GM12878 (cell line): ENCODE measurements at regions not wholly inside any gene's neighbourhood (a gene's known extent, or its start where the extent isn't known, plus 50 kb on each side); places are given as distances from the start of the nearest gene placed in this dataset.

Source experiments
- ATAC-seq: fragments of 200-7000 bp; cut with Tn5 transposase; 3 replicates; pipeline ENCODE4 v1.9.1; 2020; ENCODE audit warnings: mild to moderate bottlenecking, moderate library complexity
- BruUV-seq: library from RNA; stranded (reverse); fragments of 400-500 nt; replicated peaks from 2 replicates; lab custom pipeline; 2021; lab: Mats Ljungman, UMichigan
- CTCF ChIA-PET: fragments of 300-600 bp; sonication (Branson Sonifier 250); formaldehyde crosslinking; extraction: SDS; loops from one replicate; lab custom pipeline; 2021; ENCODE audit warnings: inconsistent platforms; lab: Yijun Ruan, JAX
- POLR2A ChIA-PET: fragments of 350-600 bp; formaldehyde crosslinking; extraction: SDS; loops from one replicate; lab custom pipeline; 2021; ENCODE audit warnings: inconsistent platforms; lab: Charles Lee
- RAD21 ChIA-PET: fragments of 300-600 bp; sonication (Branson Sonifier 250); formaldehyde crosslinking; loops from one replicate; lab custom pipeline; 2023; ENCODE audit warnings: antibody characterized with exemption; ENCODE audit not compliant: unreplicated experiment; lab: Charles Lee
- SMC1A ChIA-PET: fragments of 300-600 bp; sonication (Branson Sonifier 250); formaldehyde crosslinking; loops from one replicate; lab custom pipeline; 2023; ENCODE audit not compliant: unreplicated experiment, uncharacterized antibody; lab: Charles Lee
- DNase-seq: peaks from one replicate; pipeline ENCODE4 v3.0.0-alpha.2; 2011; ENCODE audit warnings: low read depth, low spot score
- FAIRE-seq: peaks from 3 replicates; lab custom pipeline; 2011; peaks lifted over from hg19 to GRCh38; lab: Jason Lieb, UNC
- H2AFZ ChIP-seq: 2 replicates; pipeline ENCODE4 v1.6.0; 2011; ENCODE audit warnings: low read depth, low read length, control low read depth; ENCODE audit not compliant: control insufficient read depth
- H3K27ac ChIP-seq: 2 replicates; pipeline ENCODE4 v1.5.1; 2011; ENCODE audit warnings: control low read depth; ENCODE audit not compliant: control insufficient read depth, insufficient read depth
- H3K27me3 ChIP-seq, 2 experiments: replicated peaks in 1 of 2; 2 replicates each; pipeline versions ENCODE4 v1.6.0 to v1.6.1; 2011; ENCODE audit warnings: low read length in 1 of 2; ENCODE audit not compliant: control insufficient read depth in 2 of 2, insufficient read depth in 2 of 2
- H3K36me3 ChIP-seq, 2 experiments: 2 replicates each; pipeline ENCODE4 v1.5.1; 2011; ENCODE audit warnings: low read length in 1 of 2; ENCODE audit not compliant: control insufficient read depth in 2 of 2, insufficient read depth in 2 of 2
- H3K4me1 ChIP-seq: 2 replicates; pipeline ENCODE4 v1.6.1; 2011; ENCODE audit warnings: mild to moderate bottlenecking, low read length, moderate library complexity, mixed read lengths; ENCODE audit not compliant: control insufficient read depth, insufficient read depth
- H3K4me2 ChIP-seq: 2 replicates; pipeline ENCODE4 v1.6.0; 2011; ENCODE audit warnings: control low read depth; ENCODE audit not compliant: control insufficient read depth, insufficient read depth
- H3K4me3 ChIP-seq: fragments of 200-600 bp; sonication (generic); 2 replicates; pipeline ENCODE4 v1.5.1; 2016
- H3K79me2 ChIP-seq: 2 replicates; pipeline ENCODE4 v1.6.0; 2011; ENCODE audit warnings: low read length; ENCODE audit not compliant: control insufficient read depth, insufficient read depth
- H3K9ac ChIP-seq: 2 replicates; pipeline ENCODE4 v1.8.0; 2011; ENCODE audit warnings: low read length, control low read depth, mixed read lengths; ENCODE audit not compliant: control insufficient read depth, insufficient read depth
- H3K9me3 ChIP-seq: replicated peaks from 3 replicates; pipeline ENCODE4 v1.5.1; 2011; ENCODE audit warnings: mild to moderate bottlenecking, low read length; ENCODE audit not compliant: control insufficient read depth, insufficient read depth
- H4K20me1 ChIP-seq: 2 replicates; pipeline ENCODE4 v1.6.0; 2011; ENCODE audit not compliant: control insufficient read depth, insufficient read depth
- ASH2L ChIP-seq: fragments of 300-600, 200-600 bp; sonication (generic); IDR thresholded peaks from 2 replicates; pipeline ENCODE4 v1.6.1; 2017; ENCODE audit warnings: low read depth, mild to moderate bottlenecking, borderline replicate concordance
- BHLHE40 ChIP-seq, 2 experiments: fragments of 450-650 bp in 1 of 2; IDR thresholded peaks; 2 replicates each; pipeline ENCODE4 v1.6.1; 2011 to 2017; ENCODE audit warnings: low read depth in 2 of 2, borderline replicate concordance in 1 of 2, improper control_type of control experiment in 1 of 2, low read length in 1 of 2, mild to moderate bottlenecking in 1 of 2
- CBX3 ChIP-seq: fragments of 200-600 bp; sonication (generic); IDR thresholded peaks from 2 replicates; pipeline ENCODE4 v1.6.1; 2016; ENCODE audit warnings: low read depth, borderline replicate concordance
- CHD1 ChIP-seq: IDR thresholded peaks from 2 replicates; pipeline ENCODE4 v1.6.1; 2012; ENCODE audit warnings: low read depth, low read length, improper control_type of control experiment
- CREM ChIP-seq: IDR thresholded peaks from 2 replicates; pipeline ENCODE4 v1.6.1; 2014; ENCODE audit warnings: antibody characterized with exemption, low read depth
- E2F4 ChIP-seq: IDR thresholded peaks from 2 replicates; pipeline ENCODE4 v1.6.1; 2012; ENCODE audit warnings: low read depth, low read length, improper control_type of control experiment
- EP300 ChIP-seq, 2 experiments: fragments of 150-350 bp in 1 of 2; IDR thresholded peaks; 2 replicates each; pipeline ENCODE4 v1.6.1; 2011 to 2012; ENCODE audit warnings: low read depth in 2 of 2, low read length in 2 of 2, borderline replicate concordance in 1 of 2, improper control_type of control experiment in 1 of 2, inconsistent platforms in 1 of 2; ENCODE audit not compliant: control insufficient read depth in 1 of 2
- GATAD2B ChIP-seq: fragments of 450-650 bp; conservative IDR thresholded peaks from 2 replicates; pipeline ENCODE4 v1.6.1; 2017; ENCODE audit warnings: low read depth, mild to moderate bottlenecking, moderate library complexity
- KLF5 ChIP-seq: fragments of 450-650 bp; IDR thresholded peaks from 2 replicates; pipeline ENCODE4 v1.6.1; 2014; ENCODE audit warnings: mild to moderate bottlenecking; ENCODE audit not compliant: partially characterized antibody
- MEF2B ChIP-seq: fragments of 450-650 bp; IDR thresholded peaks from 2 replicates; pipeline ENCODE4 v1.6.1; 2018; ENCODE audit warnings: mild to moderate bottlenecking, moderate library complexity; ENCODE audit not compliant: partially characterized antibody, poor library complexity, severe bottlenecking
- NFYB ChIP-seq: IDR thresholded peaks from 2 replicates; pipeline ENCODE4 v1.6.1; 2011; ENCODE audit warnings: low read depth, mild to moderate bottlenecking, low read length, improper control_type of control experiment, moderate library complexity; ENCODE audit not compliant: insufficient read depth
- POU2F2 ChIP-seq: IDR thresholded peaks from 3 replicates; pipeline ENCODE4 v1.6.1; 2011; ENCODE audit warnings: low read depth, mild to moderate bottlenecking, low read length, borderline replicate concordance
- RB1 ChIP-seq: fragments of 450-650 bp; formaldehyde crosslinking; IDR thresholded peaks from 2 replicates; pipeline ENCODE4 v1.6.1; 2017; ENCODE audit warnings: mild to moderate bottlenecking, borderline replicate concordance
- TBL1XR1 ChIP-seq: IDR thresholded peaks from 2 replicates; pipeline ENCODE4 v1.6.1; 2012; ENCODE audit warnings: low read depth, low read length, improper control_type of control experiment
- WRNIP1 ChIP-seq: IDR thresholded peaks from 2 replicates; pipeline ENCODE4 v1.6.1; 2011; ENCODE audit warnings: low read depth, low read length, improper control_type of control experiment, borderline replicate concordance
- YY1 ChIP-seq: IDR thresholded peaks from 2 replicates; pipeline ENCODE4 v1.6.1; 2011; ENCODE audit warnings: low read depth, mild to moderate bottlenecking, low read length
- ZBTB33 ChIP-seq: fragments of 450-650 bp; IDR thresholded peaks from 2 replicates; pipeline ENCODE4 v1.6.1; 2017; ENCODE audit warnings: mild to moderate bottlenecking
- ZNF384 ChIP-seq: IDR thresholded peaks from 2 replicates; pipeline ENCODE4 v1.6.1; 2012; ENCODE audit warnings: low read depth, mild to moderate bottlenecking, low read length, improper control_type of control experiment, borderline replicate concordance
- WGBS: methylation state at CpG from one replicate; pipeline ENCODE4 v1.1.6; 2016; ENCODE audit warnings: low lambda C conversion rate; ENCODE audit not compliant: insufficient replicate concordance, insufficient coverage; ENCODE audit errors: missing lambda C conversion rate; 5-methylcytosine and 5-hydroxymethylcytosine counted together
- in situ Hi-C: fragments of 300-500 bp; cut with MboI; formaldehyde crosslinking; loops from 9 replicates; pipeline ENCODE4 v1.14.3; 2018; ENCODE audit warnings: mixed read lengths
- intact Hi-C: fragments of 100-400 bp; cut with micrococcal nuclease; formaldehyde crosslinking; loops from one replicate; pipeline ENCODE4 v1.14.2; 2022; ENCODE audit not compliant: unreplicated experiment

GRCh38 chr9:99285965-99286364 is 63.9 kb downstream of the SEC61B start:
- ChIA-PET POLR2A (no interaction called here), SMC1A (interaction anchor here (0.7 to 2.6 kb wide), 8 partner anchors 12 to 175 kb away, joined by 3 to 10 read pairs (median 4); no protein-coding TSS in a partner anchor), RAD21 (interaction anchor here (0.7 to 4.3 kb wide), 3 partner anchors 13 to 228 kb away, joined by 3 to 16 read pairs (median 5); no protein-coding TSS in a partner anchor), CTCF (interaction anchor here (1.3 to 4.1 kb wide), 3 partner anchors 14 to 54 kb away, joined by 3 to 14 read pairs (median 4); no protein-coding TSS in a partner anchor)
- 87% methylated on average over 6 of the region's 6 CpGs for WGBS
- TF ChIP-seq GATAD2B = no peak
- no peak for TF ChIP-seq ZNF384
- no peak for TF ChIP-seq E2F4
- no peak for TF ChIP-seq NFYB
- TF ChIP-seq MEF2B = no peak
- TF ChIP-seq CHD1 = no peak
- no peak for TF ChIP-seq EP300 (IDR thresholded peaks at IDR 0.05; ENCODE audit: borderline replicate concordance in 1 of 2, control insufficient read depth in 1 of 2, low read depth in 2 of 2, low read length in 2 of 2)
- TF ChIP-seq YY1 = no peak
- TF ChIP-seq RB1 = no peak
- no peak for TF ChIP-seq TBL1XR1
- TF ChIP-seq KLF5 = no peak
- TF ChIP-seq CREM = no peak
- no peak for TF ChIP-seq CBX3
- TF ChIP-seq ZBTB33 = no peak
- TF ChIP-seq ASH2L = no peak
- no peak for TF ChIP-seq POU2F2
- no peak for TF ChIP-seq BHLHE40 (IDR thresholded peaks at IDR 0.05; ENCODE audit: borderline replicate concordance in 1 of 2, low read depth in 2 of 2, low read length in 1 of 2)
- TF ChIP-seq WRNIP1 = no peak
- BruUV-seq = no TSS peak
- H2AFZ ChIP-seq = no peak overlapping the region
- ATAC-seq = no peak
- H3K79me2 ChIP-seq = no peaks in the 10 kb centered on the region
- no peaks in the 10 kb centered on the region for H3K36me3 ChIP-seq
- in situ Hi-C loops = no loop called here
- H4K20me1 ChIP-seq = no peaks in the 10 kb centered on the region
- no peaks in the 10 kb centered on the region for H3K27me3 ChIP-seq
- no peaks in the 10 kb centered on the region for H3K9me3 ChIP-seq
- intact Hi-C loops = no loop called here
- DNase-seq = no peak
- H3K9ac ChIP-seq = no peak overlapping the region
- H3K4me1 ChIP-seq = no peaks in the 10 kb centered on the region
- FAIRE-seq = no peak
- H3K27ac ChIP-seq = no peak overlapping the region
- H3K4me2 ChIP-seq = no peak overlapping the region
- no peak overlapping the region for H3K4me3 ChIP-seq
